ENCODE measurements at regions not wholly inside any gene's neighbourhood (a gene's known extent, or its start where the extent isn't known, plus 50 kb on each side); places are given as distances from the start of the nearest gene placed in this dataset.

DNA sequence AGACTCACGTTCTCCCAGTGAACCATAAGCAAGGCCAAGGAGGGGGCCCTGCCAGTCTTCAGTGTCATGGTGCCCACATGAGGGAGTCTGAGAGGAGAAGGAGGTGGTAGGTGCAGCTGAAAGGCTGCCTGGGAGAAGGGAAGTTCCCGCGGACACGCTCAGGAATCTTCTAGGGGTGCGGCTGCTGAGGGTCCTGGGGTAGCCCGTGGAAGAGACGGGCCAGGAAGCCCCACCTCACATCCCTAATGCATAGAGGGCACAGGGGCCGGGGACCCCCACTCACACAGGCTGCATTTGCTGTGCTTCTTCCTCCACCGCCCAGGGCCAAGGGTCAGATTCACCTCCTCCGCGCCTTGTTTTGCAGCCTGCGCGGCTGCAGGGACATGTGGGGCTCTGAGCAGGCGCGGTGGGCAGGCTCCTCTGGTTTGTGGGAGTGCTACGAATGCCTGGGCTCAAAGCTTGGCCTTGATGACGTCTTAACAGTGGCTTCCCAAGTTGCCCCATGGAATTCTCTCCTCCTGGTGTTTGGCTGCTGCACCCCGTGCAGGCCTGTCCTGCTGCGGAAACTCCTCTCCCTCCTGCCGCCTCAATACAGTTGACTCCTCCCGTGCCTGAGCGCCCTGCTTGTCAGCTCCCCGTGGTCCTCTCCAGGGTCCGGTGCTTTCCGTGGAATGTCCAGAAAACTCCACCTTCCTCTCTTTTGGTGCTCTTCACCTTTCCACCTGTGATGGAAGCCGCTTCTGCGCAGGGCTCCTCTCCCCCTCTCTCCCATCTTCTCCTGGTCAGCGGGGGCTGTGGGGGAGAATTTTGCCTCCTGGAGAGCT lies 95.7 kb downstream of the VAPA start:
- DNase-seq = no peak
- in situ Hi-C loops (cut with HindIII; ENCODE audit: low pct_ligation_motif_present, low pct_unique_long_range_greater_than_20kb, low sequenced_read_pairs) = no loop called here

DNA sequence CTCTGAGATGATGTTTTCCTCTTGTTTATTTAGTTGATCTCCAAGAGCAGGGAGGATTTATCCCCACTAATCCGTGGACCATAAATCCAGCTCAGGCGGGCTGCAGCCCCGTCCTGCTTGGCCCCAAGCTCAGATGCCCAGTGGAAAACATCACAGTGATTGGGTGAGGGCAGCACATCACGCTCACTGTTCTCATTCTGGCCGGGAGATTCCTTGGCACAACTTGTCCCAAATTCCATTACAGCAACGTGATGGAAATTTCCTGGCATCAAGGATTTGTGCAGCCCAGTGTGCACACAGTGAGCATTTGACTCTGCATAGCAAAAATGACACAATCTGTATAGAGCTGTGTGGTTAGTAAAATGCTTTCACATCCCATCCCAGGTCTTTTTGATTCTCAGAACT lies 96.8 kb downstream of the VAPA start:
- peak; percentile 83 for DNase-seq
- in situ Hi-C loops (cut with HindIII; ENCODE audit: low pct_ligation_motif_present, low pct_unique_long_range_greater_than_20kb, low sequenced_read_pairs) = no loop called here

DNA sequence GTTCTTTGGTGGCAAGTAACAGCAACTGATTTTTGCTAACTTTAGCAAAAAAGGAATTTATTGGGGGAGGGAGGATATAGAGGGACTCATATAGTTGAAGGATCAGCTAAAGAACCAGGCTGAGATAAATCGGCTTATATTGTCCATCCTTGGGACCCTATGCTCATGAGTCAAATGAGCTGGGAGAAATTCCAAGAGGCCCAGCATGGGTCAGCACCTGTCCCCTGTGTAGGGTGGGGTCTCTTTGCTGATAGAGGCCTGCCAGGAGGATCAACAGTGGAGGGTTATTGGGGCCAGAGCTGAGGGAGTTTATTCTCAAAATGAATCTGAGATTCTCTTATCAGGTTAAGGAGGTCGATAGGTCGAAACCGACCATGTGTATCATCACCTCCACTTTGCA lies 97.2 kb downstream of the VAPA start:
- DNase-seq = no peak
- in situ Hi-C loops (cut with HindIII; ENCODE audit: low pct_ligation_motif_present, low pct_unique_long_range_greater_than_20kb, low sequenced_read_pairs) = no loop called here

DNA sequence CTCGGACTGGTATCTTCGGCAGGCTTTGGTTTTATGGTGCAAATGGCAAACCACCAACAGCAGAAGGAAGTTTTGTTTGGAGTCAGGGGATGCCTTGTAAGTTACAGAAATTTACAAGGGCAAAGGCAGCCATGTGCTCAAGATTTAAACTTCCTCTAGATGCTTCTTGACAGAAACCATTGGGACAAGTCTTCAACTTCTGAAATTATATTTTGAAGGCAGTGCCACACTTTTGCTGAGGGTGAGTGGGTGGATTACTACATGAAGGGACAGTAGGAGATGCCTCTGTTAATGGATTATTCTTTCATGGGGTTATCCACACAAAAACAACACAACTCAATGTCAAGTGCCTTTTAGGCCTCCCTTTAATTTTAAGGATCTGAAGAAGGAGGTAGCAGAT lies 97.9 kb downstream of the VAPA start:
- no peak for DNase-seq
- in situ Hi-C loops (cut with HindIII; ENCODE audit: low pct_ligation_motif_present, low pct_unique_long_range_greater_than_20kb, low sequenced_read_pairs) = no loop called here

DNA sequence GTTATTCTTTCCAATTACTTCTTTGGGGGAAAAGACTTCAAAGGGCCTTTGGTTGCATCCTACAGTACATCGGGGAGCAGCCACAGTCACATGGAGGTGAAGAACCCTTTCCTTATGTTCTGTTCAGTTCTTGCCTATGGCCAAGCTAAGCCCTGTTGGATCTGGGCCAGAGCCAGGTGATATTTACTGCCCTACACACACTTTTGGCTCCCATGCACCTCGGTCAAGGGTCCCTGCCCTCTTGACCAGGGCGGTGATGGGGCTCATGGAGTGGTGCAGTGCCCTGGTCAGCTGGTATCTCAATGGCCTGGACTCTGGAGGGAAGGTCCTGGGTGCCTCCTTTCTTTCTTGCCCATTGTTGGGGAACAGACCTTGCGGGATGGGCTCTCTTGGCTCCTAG lies 98.7 kb downstream of the VAPA start:
- DNase-seq = no peak
- in situ Hi-C loops (cut with HindIII; ENCODE audit: low pct_ligation_motif_present, low pct_unique_long_range_greater_than_20kb, low sequenced_read_pairs) = no loop called here

DNA sequence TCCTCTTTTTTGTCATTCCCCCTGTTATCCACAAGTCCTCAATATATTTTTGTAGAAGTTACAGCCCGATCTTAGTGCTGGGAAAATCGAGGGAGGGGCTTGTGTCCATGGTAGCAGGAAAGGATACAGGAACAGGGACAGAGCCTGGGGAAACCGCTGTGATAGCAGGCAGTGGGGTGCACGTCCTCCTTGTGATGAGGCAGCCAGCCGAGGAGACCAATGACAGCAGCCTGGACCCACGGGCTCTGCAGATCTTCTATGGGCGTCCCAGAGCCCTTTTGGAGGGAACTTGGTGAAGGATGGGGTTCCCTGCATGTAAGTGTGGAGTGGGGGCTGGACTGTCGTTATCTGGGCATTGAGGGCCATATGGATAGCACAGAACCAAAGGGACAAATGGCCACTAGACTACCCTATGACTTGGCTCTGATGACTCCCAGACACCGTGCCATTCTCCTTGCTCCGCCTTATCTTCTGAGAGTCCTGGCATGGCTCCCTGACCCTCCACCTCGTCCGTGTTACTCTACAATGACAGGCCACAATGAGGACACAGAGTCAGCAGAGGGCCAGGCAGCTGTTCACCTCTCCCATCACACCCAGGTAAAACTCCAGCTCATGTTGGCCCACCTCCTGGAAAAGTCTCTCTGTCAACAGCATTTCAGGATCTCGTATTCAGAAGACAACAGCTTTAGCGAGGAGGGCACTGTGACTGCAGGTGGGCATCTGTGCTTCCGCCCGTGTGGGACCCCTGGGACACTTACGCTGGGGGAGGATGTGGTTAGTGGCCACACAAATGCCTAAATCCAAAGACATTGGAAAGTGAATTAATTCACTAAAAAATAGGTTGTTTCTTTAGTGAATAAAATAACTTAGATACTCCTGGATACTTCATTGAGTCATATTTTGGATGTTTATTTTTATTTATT lies 100.1 kb downstream of the VAPA start:
- in situ Hi-C loops (cut with HindIII; ENCODE audit: low pct_ligation_motif_present, low pct_unique_long_range_greater_than_20kb, low sequenced_read_pairs) = no loop called here
- no peak for DNase-seq

DNA sequence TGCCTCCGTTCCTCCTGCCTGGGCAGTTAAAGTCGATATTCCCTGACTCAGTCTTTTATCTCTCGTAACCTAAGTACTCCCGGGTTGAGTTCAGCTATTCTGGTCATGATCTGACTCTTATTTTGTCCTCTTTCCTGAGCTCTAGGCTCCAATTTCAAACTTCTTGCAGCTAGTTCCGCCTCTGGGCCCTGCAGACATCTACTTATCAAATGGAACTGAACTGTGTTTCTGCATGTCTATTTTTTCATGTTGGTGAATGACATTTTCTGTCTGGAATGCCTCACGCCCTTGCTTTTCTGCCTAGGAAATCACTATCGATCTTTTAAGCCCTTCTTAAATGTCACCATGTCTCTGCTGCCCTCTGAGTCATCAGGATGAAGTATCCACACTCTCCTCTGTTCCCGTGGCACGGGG lies 101.5 kb downstream of the VAPA start:
- DNase-seq = no peak
- in situ Hi-C loops (cut with HindIII; ENCODE audit: low pct_ligation_motif_present, low pct_unique_long_range_greater_than_20kb, low sequenced_read_pairs) = no loop called here

DNA sequence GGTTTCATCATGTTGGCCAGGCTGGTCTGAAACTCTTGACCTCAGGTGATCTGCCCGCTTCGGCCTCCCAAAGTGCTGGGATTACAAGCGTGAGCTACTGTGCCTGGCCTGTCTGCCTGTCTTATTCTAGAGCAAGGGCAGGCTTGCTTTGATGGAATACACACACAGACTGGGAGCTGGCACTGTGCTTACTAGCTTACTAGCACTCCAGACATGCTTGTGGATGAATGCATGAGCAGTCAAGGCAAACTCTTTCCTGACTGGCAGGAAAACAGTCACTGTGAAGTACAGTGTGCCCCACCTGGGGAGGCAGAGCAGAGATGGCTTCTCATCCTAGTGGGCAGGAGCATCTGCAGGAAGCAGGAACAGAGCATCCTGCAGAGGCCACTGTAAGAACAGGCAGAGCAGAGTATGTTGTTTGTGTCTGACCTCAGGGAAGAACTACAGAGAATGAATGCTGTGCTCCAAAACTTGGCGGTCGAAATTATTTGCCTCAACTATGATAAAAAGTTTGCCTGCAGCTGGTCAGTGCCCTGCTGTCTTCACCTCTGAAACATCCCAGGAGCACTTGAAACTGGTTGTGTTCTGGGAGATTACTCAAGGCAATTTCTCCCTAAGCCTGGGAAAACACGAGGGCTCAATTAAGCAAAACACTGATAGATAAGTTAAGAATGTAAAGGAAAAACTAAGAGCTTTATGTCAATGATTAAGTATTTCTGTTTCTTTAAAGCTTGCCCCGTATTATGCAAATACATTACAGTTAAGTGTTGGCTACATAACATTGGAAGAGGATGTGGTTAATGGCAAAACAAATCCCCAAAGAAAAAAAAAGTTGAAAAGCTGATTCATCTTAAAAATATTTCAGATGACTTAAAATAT lies 102.4 kb downstream of the VAPA start:
- in situ Hi-C loops (cut with HindIII; ENCODE audit: low pct_ligation_motif_present, low pct_unique_long_range_greater_than_20kb, low sequenced_read_pairs) = no loop called here
- DNase-seq = peak; percentile 88

DNA sequence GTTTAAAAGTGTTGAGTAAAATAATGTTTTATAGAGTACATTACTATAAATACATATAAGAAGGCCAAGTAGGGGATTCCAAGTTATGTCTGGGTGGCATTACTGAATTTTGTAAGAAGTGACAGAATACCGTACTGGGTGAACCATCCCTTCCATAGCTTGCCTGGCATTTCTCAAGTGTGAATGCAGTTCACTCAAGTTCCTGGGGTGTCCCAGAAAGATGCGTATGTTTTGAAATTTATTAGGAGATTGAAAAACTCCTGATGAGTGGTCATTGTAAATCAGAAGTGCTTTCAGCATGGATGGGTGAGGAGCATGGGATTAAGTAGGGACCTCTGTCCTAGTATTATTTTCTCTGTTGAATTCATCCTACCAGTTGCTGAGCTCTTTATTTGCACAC lies 103.2 kb downstream of the VAPA start:
- in situ Hi-C loops (cut with HindIII; ENCODE audit: low pct_ligation_motif_present, low pct_unique_long_range_greater_than_20kb, low sequenced_read_pairs) = no loop called here
- DNase-seq = no peak

DNA sequence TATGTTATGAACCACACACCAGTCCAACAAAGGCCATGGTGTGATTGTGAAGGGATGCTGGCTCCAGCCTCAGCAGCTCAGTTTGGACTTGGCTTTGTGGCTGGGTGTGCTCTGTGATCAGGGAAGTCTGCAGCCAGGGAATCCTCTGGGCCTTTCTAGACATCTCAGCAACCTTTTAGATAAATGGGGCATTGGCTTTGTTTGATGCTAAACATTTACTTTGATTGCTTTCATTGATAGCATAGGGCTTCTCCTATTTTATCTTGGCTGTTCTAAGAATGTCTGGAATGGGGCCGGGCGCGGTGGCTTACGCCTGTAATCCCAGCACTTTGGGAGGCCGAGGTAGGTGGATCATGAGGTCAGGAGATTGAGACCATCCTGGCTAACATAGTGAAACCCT lies 104.5 kb downstream of the VAPA start:
- DNase-seq = no peak

DNA sequence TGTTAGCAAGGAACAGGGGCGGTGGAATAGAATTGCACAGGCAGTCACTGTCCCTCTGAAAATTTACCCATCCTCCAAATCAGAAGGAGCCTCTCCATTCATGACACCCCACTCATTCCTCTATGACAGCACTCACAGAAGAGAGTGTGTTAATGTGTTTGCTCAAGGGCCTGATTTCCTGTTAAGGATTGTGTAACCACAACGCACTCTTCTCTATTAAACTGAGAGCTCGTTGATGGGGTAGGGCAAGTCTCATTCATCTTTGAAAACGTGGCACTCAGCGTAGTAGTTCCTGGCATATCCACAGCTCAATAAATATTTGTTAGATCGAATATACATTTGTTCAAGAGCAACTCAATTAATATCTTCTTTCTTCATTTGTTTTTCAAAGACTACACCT lies 106.4 kb downstream of the VAPA start:
- no peak for DNase-seq
- in situ Hi-C loops (cut with HindIII; ENCODE audit: low pct_ligation_motif_present, low pct_unique_long_range_greater_than_20kb, low sequenced_read_pairs) = no loop called here

More for the DNA sequence above, 104.5 kb downstream of the VAPA start:
- in situ Hi-C loops (cut with HindIII; ENCODE audit: low pct_ligation_motif_present, low pct_unique_long_range_greater_than_20kb, low sequenced_read_pairs) = no loop called here

DNA sequence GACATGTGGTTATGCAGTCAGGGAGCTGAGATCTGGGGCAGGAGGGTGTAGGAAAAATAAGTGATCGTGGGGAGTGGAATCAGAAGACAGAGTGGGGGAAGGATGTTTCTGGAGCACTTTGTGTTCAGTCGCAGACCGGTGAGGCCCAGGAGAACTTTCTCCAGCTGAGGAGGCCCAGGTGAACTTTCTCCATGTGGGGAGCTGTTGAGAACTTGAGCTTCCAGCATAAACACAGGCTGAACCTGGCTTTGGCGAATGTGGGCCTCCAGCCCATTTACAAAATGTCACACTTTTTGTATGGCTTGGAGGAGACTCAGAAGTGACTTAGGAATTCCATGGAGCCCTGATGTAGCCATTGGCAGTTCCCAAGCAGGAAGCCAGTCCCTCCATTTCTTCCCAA lies 108.5 kb downstream of the VAPA start:
- in situ Hi-C loops (cut with HindIII; ENCODE audit: low pct_ligation_motif_present, low pct_unique_long_range_greater_than_20kb, low sequenced_read_pairs) = no loop called here

DNA sequence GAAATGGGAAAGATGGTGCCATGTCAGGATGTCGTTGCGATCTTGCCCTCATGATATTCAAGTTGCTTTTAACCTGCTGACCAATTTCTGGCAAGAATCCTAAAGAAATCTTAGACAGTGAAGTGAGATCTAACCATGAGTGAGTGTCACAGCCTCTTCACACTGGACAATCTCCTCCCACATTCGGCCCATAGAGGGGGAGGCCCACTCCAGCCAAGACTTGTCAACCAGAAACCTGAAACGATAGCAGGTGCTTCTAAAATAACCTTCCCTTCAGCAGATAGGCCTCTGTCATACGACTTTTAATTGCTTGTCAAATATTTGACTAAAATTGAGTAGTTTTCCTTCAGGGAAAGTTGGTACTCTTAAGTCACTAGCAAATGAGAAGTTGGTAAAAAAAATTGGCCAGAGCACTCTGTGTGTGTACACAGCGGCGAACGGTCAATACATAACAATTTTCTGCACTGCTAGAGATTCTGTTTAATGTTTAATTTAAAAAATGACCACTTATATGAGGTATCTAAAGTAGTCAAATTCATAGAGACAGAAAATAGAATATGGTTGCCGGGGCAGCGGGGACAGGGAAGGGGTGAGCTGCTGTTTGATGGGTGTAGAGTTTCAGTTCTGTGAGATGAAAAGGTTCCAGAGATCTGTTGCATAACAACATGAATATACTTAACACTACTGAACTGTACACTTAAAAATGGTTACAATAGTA lies 110.2 kb downstream of the VAPA start:
- no peak for DNase-seq
- in situ Hi-C loops (cut with HindIII; ENCODE audit: low pct_ligation_motif_present, low pct_unique_long_range_greater_than_20kb, low sequenced_read_pairs) = no loop called here

More for the DNA sequence above, 108.5 kb downstream of the VAPA start:
- DNase-seq = no peak

DNA sequence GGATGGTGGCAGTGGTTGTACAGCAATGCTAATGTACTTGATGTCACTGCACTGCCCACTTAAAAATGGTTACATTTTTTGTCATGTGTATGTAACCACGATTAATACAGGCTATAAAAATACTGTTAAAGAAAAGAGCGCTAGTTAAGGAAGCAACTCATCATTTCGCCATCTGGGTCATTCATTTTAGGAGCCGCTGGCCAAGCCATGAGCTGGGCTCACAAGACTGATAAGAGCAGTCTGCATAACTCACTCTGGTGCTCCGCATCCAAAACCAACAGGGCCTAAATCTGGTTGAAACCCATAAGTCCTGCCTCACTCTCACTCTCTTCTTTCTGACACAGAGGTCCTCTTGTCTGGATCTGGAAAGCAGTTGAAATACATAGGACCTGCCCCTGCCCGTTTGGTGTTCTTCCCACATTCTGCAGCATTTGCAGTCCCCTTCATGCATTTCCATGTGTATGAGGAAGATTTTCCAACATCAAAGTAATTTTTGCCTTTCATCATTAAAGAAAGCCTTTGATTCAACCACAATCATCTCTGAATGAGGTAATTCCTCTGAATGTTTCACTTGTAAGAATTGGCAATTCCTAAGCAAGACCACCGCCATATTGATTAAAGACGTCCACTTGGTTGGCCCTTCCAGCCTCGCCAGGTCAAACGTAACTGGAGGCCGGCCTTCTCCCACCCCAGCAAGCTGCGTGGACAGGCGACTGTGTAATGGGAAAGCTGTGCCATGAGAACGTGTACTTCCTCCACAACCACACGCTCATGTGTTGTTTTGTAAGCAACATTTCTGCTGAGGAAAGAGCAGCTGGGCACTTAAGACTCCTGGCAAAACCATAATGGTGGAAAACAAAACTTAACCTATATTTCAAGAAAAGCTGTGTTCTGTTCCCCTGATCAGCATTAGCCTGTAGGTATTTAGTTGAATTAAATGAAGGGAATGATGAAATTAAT lies 112.2 kb downstream of the VAPA start:
- in situ Hi-C loops (cut with HindIII; ENCODE audit: low pct_ligation_motif_present, low pct_unique_long_range_greater_than_20kb, low sequenced_read_pairs) = no loop called here
- no peak for DNase-seq

DNA sequence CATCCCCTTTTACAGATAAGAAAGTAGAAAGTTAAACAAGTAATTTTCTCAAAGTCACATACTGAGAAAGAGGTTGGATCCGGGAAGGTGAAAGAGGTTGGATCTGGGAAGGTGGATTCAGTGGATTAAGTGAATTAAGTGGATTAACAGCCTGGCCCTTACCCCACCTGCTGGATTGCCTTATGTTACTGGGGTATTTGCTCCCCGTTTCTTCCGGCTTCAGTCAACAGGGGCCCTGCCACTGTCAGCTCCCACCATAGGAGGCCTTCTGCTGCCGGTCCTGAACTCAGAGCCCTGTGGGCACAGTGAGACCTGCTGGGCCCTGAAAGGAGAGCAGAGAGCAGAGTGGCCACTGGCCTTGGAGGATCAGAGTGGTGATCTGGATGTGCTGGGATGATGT lies 113.2 kb downstream of the VAPA start:
- in situ Hi-C loops (cut with HindIII; ENCODE audit: low pct_ligation_motif_present, low pct_unique_long_range_greater_than_20kb, low sequenced_read_pairs) = no loop called here
- DNase-seq = no peak

DNA sequence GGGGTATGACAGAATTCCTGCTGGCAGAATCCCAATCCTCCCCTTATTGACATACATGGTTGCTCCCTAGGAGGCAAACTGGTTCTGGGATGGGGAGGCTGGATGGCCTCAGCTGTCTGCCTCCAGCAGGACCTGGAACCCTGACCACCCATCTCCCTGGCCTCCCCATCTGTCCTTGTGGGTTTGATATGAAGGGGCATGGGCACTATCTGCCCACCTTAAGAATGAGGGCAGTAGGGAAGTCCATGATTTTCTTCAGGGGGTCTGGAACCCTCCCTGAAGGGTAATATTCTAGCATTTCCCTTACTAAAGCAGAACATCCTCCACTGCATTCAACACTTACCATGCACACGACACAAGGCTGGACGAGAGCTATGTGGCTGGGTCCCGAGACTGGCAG lies 113.6 kb downstream of the VAPA start:
- in situ Hi-C loops (cut with HindIII; ENCODE audit: low pct_ligation_motif_present, low pct_unique_long_range_greater_than_20kb, low sequenced_read_pairs) = no loop called here
- DNase-seq = no peak

DNA sequence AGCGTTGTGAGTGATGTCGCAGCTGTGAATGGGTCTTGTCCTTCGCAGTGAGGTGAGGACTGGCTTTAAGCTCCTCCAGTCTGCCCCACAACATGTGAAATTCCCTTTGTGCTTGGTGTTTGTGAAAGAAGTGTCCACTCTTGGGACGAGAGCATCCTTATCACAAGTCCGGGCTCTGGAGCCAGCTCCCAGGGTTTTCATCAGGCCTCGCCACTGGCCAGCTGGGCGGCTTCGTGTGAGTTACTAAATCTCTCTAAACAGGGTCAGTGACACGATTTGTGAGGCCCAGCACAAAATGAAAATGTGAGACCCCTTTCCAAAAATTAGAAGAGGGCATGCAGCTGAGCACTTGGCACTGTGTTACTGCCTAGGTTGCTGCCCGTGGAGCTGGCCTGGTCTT lies 115.9 kb downstream of the VAPA start:
- in situ Hi-C loops (cut with HindIII; ENCODE audit: low pct_ligation_motif_present, low pct_unique_long_range_greater_than_20kb, low sequenced_read_pairs) = no loop called here
- no peak for DNase-seq

Data from ACHN (cell line).